HEK293 (cell line): ENCODE measurements at regions not wholly inside any gene's neighbourhood (a gene's known extent, or its start where the extent isn't known, plus 50 kb on each side); places are given as distances from the start of the nearest gene placed in this dataset.

Source experiments
- CTCF ChIA-PET: fragments of 350-600 bp; formaldehyde crosslinking; extraction: SDS; loops from one replicate; lab custom pipeline; 2021; ENCODE audit warnings: antibody characterized with exemption; lab: Yijun Ruan, JAX
- POLR2A ChIA-PET: fragments of 300-600 bp; formaldehyde crosslinking; extraction: SDS; loops from one replicate; lab custom pipeline; 2020; ENCODE audit warnings: antibody characterized with exemption, inconsistent platforms; lab: Yijun Ruan, JAX
- H3K27ac ChIP-seq: fragments of 200-500 bp; sonication (Bioruptor generic); 2 replicates; pipeline ENCODE4 v1.5.1; 2014; ENCODE audit warnings: low read depth, low read length, control low read depth, inconsistent platforms; ENCODE audit errors: extremely low read depth
- H3K36me3 ChIP-seq, 2 experiments: fragments of 200-500 bp in 1 of 2; sonication (Bioruptor generic) in 1 of 2; 1 replicate in 1 of 2; 2 replicates in 1 of 2; pipeline ENCODE4 v1.5.1; 2014 to 2017; ENCODE audit warnings: inconsistent platforms in 2 of 2, low read length in 2 of 2; ENCODE audit not compliant: control insufficient read depth in 2 of 2, insufficient read depth in 1 of 2
- H3K4me1 ChIP-seq: fragments of 200-500 bp; sonication (Bioruptor generic); 2 replicates; pipeline ENCODE4 v1.5.1; 2014; ENCODE audit warnings: mild to moderate bottlenecking, low read length, inconsistent platforms; ENCODE audit not compliant: control insufficient read depth, insufficient read depth
- H3K4me3 ChIP-seq: 2 replicates; pipeline ENCODE4 v1.5.1; 2011; ENCODE audit warnings: low read depth, mild to moderate bottlenecking, control low read depth, low read length, moderate library complexity
- H3K9me3 ChIP-seq: fragments of 200-500 bp; sonication (Bioruptor generic); 2 replicates; pipeline ENCODE4 v1.5.1; 2014; ENCODE audit warnings: low read depth, low read length, inconsistent platforms; ENCODE audit not compliant: control insufficient read depth, insufficient read depth
- IKZF3 ChIP-seq: fragments of 450-650 bp; IDR thresholded peaks from 2 replicates; pipeline ENCODE4 v1.5.0; 2018; ENCODE audit warnings: missing biosample characterization, mild to moderate bottlenecking, missing genetic modification characterization, moderate library complexity
- MYNN ChIP-seq: fragments of 450-650 bp; formaldehyde crosslinking; IDR thresholded peaks from 2 replicates; pipeline ENCODE4 v1.5.1; 2016; ENCODE audit warnings: missing biosample characterization, missing genetic modification characterization, borderline replicate concordance
- OVOL3 ChIP-seq: fragments of 450-650 bp; formaldehyde crosslinking; IDR thresholded peaks from 2 replicates; pipeline ENCODE4 v1.5.1; 2016; ENCODE audit warnings: missing biosample characterization, missing genetic modification characterization
- SCRT1 ChIP-seq: fragments of 450-650 bp; formaldehyde crosslinking; IDR thresholded peaks from 2 replicates; pipeline ENCODE4 v1.5.1; 2016; ENCODE audit warnings: missing biosample characterization, missing genetic modification characterization, borderline replicate concordance
- SP2 ChIP-seq: fragments of 450-650 bp; formaldehyde crosslinking; IDR thresholded peaks from 2 replicates; pipeline ENCODE4 v1.5.1; 2016; ENCODE audit warnings: missing biosample characterization, missing genetic modification characterization
- ZBTB48 ChIP-seq: fragments of 450-650 bp; formaldehyde crosslinking; IDR thresholded peaks from 2 replicates; pipeline ENCODE4 v1.5.1; 2016; ENCODE audit warnings: missing biosample characterization, missing genetic modification characterization
- ZFP3 ChIP-seq: fragments of 450-650 bp; formaldehyde crosslinking; IDR thresholded peaks from 2 replicates; pipeline ENCODE4 v1.5.1; 2016; ENCODE audit warnings: low read depth, missing biosample characterization, missing genetic modification characterization
- ZNF133 ChIP-seq: fragments of 450-650 bp; formaldehyde crosslinking; IDR thresholded peaks from 2 replicates; pipeline ENCODE4 v1.5.1; 2016; ENCODE audit warnings: missing biosample characterization, missing genetic modification characterization
- ZNF2 ChIP-seq: fragments of 450-650 bp; formaldehyde crosslinking; IDR thresholded peaks from 2 replicates; pipeline ENCODE4 v1.5.1; 2016; ENCODE audit warnings: missing biosample characterization, missing genetic modification characterization
- ZNF404 ChIP-seq: fragments of 450-650 bp; formaldehyde crosslinking; IDR thresholded peaks from 2 replicates; pipeline ENCODE4 v1.5.1; 2017; ENCODE audit warnings: missing biosample characterization, missing genetic modification characterization
- ZNF416 ChIP-seq: fragments of 450-650 bp; formaldehyde crosslinking; IDR thresholded peaks from 2 replicates; pipeline ENCODE4 v1.5.1; 2016; ENCODE audit warnings: missing biosample characterization, missing genetic modification characterization
- ZNF623 ChIP-seq: fragments of 450-650 bp; formaldehyde crosslinking; IDR thresholded peaks from 2 replicates; pipeline ENCODE4 v1.5.1; 2016; ENCODE audit warnings: missing biosample characterization, missing genetic modification characterization
- TF ChIP-seq, protein P1 (sequence below): fragments of 450-650 bp; formaldehyde crosslinking; optimal IDR thresholded peaks from 2 replicates; pipeline ENCODE3; 2016; ENCODE audit warnings: missing biosample characterization, mild to moderate bottlenecking, missing genetic modification characterization
- TF ChIP-seq, protein P2 (sequence below): fragments of 450-650 bp; formaldehyde crosslinking; IDR thresholded peaks from 2 replicates; pipeline ENCODE4 v1.5.1; 2016; ENCODE audit warnings: missing biosample characterization, missing genetic modification characterization, borderline replicate concordance
- TF ChIP-seq, protein P3 (sequence below): fragments of 450-650 bp; formaldehyde crosslinking; IDR thresholded peaks from 2 replicates; pipeline ENCODE4 v1.5.1; 2016; ENCODE audit warnings: missing biosample characterization, missing genetic modification characterization
- TF ChIP-seq, protein P4 (sequence below): fragments of 450-650 bp; formaldehyde crosslinking; IDR thresholded peaks from 2 replicates; pipeline ENCODE4 v1.5.1; 2016; ENCODE audit warnings: missing biosample characterization, missing genetic modification characterization
- TF ChIP-seq, protein P5 (sequence below): sonication (generic); formaldehyde crosslinking; IDR thresholded peaks from 2 replicates; pipeline ENCODE4 v1.8.1; 2022; ENCODE audit warnings: mild to moderate bottlenecking, moderate library complexity, missing genetic modification reagents
- TF ChIP-seq, protein P6 (sequence below): fragments of 450-650 bp; formaldehyde crosslinking; IDR thresholded peaks from 2 replicates; pipeline ENCODE4 v1.5.0; 2017; ENCODE audit warnings: missing biosample characterization, missing genetic modification characterization, borderline replicate concordance

DNA sequence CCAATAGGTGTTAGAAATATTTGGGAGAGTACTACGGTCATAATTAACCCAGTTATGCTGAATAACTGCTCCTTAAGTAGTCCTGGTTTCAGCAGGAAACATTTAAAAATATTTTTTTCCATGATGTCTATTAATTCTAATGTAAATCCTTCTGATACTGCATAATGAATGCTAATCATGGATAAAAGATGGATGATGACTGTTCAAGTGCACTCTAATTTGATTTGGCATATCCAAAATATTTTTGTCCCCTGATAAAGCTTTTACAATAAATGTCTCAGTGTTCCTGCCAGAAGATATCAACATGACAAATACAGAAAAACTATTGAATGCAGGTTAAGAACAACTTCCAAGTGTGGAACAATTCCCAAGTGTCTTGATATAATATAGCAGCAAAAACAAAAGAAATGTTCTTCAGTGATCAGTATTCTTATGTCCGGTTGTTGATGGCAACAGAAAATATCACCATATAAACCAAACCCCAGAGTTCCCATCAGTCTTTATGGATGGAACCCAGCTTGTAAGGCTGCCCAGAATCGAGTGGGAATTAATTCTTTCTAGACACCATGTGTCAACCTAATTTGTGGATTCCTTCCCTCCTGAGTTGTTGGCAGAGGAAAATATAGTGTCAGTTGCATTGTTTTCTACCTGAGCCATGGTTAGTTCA lies 205.4 kb upstream of the GK2 start:
- POLR2A ChIA-PET: no interaction called here
- Histone ChIP-seq H3K36me3 (no peaks in the 10 kb centered on the region), H3K27ac (no peak overlapping the region), H3K9me3 (no peaks in the 10 kb centered on the region), H3K4me3 (no peak overlapping the region), H3K4me1 (no peaks in the 10 kb centered on the region)
- CTCF ChIA-PET: no interaction called here
- TF ChIP-seq, protein P1, sequence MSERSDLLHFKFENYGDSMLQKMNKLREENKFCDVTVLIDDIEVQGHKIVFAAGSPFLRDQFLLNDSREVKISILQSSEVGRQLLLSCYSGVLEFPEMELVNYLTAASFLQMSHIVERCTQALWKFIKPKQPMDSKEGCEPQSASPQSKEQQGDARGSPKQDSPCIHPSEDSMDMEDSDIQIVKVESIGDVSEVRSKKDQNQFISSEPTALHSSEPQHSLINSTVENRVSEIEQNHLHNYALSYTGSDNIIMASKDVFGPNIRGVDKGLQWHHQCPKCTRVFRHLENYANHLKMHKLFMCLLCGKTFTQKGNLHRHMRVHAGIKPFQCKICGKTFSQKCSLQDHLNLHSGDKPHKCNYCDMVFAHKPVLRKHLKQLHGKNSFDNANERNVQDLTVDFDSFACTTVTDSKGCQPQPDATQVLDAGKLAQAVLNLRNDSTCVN (tag by site-specific recombination): no peak
- TF ChIP-seq IKZF3 (tag by site-specific recombination): no peak
- TF ChIP-seq ZNF416: no peak
- TF ChIP-seq SCRT1 (tag by site-specific recombination): no peak
- TF ChIP-seq, protein P2, sequence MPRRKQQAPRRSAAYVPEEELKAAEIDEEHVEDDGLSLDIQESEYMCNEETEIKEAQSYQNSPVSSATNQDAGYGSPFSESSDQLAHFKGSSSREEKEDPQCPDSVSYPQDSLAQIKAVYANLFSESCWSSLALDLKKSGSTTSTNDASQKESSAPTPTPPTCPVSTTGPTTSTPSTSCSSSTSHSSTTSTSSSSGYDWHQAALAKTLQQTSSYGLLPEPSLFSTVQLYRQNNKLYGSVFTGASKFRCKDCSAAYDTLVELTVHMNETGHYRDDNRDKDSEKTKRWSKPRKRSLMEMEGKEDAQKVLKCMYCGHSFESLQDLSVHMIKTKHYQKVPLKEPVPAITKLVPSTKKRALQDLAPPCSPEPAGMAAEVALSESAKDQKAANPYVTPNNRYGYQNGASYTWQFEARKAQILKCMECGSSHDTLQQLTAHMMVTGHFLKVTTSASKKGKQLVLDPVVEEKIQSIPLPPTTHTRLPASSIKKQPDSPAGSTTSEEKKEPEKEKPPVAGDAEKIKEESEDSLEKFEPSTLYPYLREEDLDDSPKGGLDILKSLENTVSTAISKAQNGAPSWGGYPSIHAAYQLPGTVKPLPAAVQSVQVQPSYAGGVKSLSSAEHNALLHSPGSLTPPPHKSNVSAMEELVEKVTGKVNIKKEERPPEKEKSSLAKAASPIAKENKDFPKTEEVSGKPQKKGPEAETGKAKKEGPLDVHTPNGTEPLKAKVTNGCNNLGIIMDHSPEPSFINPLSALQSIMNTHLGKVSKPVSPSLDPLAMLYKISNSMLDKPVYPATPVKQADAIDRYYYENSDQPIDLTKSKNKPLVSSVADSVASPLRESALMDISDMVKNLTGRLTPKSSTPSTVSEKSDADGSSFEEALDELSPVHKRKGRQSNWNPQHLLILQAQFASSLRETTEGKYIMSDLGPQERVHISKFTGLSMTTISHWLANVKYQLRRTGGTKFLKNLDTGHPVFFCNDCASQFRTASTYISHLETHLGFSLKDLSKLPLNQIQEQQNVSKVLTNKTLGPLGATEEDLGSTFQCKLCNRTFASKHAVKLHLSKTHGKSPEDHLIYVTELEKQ (tag by site-specific recombination): no peak
- TF ChIP-seq, protein P3, sequence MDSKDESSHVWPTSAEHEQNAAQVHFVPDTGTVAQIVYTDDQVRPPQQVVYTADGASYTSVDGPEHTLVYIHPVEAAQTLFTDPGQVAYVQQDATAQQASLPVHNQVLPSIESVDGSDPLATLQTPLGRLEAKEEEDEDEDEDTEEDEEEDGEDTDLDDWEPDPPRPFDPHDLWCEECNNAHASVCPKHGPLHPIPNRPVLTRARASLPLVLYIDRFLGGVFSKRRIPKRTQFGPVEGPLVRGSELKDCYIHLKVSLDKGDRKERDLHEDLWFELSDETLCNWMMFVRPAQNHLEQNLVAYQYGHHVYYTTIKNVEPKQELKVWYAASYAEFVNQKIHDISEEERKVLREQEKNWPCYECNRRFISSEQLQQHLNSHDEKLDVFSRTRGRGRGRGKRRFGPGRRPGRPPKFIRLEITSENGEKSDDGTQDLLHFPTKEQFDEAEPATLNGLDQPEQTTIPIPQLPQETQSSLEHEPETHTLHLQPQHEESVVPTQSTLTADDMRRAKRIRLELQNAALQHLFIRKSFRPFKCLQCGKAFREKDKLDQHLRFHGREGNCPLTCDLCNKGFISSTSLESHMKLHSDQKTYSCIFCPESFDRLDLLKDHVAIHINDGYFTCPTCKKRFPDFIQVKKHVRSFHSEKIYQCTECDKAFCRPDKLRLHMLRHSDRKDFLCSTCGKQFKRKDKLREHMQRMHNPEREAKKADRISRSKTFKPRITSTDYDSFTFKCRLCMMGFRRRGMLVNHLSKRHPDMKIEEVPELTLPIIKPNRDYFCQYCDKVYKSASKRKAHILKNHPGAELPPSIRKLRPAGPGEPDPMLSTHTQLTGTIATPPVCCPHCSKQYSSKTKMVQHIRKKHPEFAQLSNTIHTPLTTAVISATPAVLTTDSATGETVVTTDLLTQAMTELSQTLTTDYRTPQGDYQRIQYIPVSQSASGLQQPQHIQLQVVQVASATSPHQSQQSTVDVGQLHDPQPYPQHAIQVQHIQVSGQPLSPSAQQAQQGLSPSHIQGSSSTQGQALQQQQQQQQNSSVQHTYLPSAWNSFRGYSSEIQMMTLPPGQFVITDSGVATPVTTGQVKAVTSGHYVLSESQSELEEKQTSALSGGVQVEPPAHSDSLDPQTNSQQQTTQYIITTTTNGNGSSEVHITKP (tag by site-specific recombination): no peak
- no peak for TF ChIP-seq ZNF2 (tag by site-specific recombination)
- TF ChIP-seq, protein P4, sequence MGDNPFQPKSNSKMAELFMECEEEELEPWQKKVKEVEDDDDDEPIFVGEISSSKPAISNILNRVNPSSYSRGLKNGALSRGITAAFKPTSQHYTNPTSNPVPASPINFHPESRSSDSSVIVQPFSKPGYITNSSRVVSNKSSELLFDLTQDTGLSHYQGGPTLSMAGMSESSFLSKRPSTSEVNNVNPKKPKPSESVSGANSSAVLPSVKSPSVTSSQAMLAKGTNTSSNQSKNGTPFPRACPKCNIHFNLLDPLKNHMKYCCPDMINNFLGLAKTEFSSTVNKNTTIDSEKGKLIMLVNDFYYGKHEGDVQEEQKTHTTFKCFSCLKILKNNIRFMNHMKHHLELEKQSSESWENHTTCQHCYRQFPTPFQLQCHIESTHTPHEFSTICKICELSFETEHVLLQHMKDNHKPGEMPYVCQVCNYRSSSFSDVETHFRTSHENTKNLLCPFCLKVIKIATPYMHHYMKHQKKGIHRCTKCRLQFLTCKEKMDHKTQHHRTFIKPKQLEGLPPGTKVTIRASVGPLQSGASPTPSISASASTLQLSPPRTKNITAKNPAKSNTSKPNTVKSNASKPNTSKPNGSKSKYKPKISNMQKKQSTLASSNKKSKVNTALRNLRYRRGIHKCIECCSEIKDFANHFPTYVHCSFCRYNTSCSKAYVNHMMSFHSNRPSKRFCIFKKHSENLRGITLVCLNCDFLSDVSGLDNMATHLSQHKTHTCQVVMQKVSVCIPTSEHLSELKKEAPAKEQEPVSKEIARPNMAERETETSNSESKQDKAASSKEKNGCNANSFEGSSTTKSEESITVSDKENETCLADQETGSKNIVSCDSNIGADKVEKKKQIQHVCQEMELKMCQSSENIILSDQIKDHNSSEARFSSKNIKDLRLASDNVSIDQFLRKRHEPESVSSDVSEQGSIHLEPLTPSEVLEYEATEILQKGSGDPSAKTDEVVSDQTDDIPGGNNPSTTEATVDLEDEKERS (tag by site-specific recombination): no peak
- TF ChIP-seq ZBTB48 (tag by site-specific recombination): no peak
- TF ChIP-seq, protein P5, sequence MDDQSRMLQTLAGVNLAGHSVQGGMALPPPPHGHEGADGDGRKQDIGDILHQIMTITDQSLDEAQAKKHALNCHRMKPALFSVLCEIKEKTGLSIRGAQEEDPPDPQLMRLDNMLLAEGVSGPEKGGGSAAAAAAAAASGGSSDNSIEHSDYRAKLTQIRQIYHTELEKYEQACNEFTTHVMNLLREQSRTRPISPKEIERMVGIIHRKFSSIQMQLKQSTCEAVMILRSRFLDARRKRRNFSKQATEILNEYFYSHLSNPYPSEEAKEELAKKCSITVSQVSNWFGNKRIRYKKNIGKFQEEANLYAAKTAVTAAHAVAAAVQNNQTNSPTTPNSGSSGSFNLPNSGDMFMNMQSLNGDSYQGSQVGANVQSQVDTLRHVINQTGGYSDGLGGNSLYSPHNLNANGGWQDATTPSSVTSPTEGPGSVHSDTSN (CRISPR knock-in tag): no peak
- TF ChIP-seq OVOL3 (tag by site-specific recombination): no peak
- TF ChIP-seq ZNF133 (tag by site-specific recombination): no peak
- no peak for TF ChIP-seq ZNF404 (tag by site-specific recombination)
- TF ChIP-seq MYNN (tag by site-specific recombination): no peak
- TF ChIP-seq ZFP3 (tag by site-specific recombination): no peak
- TF ChIP-seq, protein P6, sequence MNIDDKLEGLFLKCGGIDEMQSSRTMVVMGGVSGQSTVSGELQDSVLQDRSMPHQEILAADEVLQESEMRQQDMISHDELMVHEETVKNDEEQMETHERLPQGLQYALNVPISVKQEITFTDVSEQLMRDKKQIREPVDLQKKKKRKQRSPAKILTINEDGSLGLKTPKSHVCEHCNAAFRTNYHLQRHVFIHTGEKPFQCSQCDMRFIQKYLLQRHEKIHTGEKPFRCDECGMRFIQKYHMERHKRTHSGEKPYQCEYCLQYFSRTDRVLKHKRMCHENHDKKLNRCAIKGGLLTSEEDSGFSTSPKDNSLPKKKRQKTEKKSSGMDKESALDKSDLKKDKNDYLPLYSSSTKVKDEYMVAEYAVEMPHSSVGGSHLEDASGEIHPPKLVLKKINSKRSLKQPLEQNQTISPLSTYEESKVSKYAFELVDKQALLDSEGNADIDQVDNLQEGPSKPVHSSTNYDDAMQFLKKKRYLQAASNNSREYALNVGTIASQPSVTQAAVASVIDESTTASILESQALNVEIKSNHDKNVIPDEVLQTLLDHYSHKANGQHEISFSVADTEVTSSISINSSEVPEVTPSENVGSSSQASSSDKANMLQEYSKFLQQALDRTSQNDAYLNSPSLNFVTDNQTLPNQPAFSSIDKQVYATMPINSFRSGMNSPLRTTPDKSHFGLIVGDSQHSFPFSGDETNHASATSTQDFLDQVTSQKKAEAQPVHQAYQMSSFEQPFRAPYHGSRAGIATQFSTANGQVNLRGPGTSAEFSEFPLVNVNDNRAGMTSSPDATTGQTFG (tag by site-specific recombination): no peak
- TF ChIP-seq SP2 (tag by site-specific recombination): no peak
- TF ChIP-seq ZNF623: no peak
